ENCODE measurements at regions not wholly inside any gene's neighbourhood (a gene's known extent, or its start where the extent isn't known, plus 50 kb on each side); places are given as distances from the start of the nearest gene placed in this dataset.

DNA sequence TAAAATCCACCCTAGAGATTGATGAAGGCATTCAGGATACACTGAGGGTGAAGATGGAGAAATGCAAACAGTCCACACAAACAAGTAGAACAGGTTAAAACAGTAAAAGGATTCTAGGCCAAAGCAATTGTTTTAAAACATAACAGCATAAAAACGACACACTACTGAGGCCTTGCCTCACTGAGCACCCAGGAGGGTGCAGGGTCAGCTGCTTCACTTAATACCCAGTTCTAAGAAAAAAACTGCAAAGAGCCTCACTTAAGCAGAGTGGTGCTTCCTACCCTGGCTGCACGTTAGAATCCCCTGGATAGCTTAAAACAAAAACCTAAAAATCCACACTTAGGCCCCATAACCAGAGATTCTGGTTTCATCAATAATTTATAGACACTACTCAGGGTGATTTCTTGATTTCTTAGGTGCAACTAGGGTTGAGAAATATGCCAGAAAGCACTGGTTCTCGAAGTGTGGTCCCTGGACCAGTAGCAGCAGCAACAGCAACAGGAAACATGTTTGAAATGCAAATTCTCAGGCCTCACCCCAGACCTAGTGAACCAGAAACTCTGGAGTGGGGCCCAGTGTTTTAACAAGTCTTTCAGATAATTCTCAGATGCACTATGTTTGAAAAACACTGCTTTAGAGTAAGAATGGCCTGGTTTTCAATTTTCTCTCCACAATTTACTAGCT lies 279.1 kb downstream of the ZEB2 start:
- H3K4me3 ChIP-seq (replicated peaks; ENCODE audit: low read depth, low read length), result no peak overlapping the region
- TF ChIP-seq, protein P1, sequence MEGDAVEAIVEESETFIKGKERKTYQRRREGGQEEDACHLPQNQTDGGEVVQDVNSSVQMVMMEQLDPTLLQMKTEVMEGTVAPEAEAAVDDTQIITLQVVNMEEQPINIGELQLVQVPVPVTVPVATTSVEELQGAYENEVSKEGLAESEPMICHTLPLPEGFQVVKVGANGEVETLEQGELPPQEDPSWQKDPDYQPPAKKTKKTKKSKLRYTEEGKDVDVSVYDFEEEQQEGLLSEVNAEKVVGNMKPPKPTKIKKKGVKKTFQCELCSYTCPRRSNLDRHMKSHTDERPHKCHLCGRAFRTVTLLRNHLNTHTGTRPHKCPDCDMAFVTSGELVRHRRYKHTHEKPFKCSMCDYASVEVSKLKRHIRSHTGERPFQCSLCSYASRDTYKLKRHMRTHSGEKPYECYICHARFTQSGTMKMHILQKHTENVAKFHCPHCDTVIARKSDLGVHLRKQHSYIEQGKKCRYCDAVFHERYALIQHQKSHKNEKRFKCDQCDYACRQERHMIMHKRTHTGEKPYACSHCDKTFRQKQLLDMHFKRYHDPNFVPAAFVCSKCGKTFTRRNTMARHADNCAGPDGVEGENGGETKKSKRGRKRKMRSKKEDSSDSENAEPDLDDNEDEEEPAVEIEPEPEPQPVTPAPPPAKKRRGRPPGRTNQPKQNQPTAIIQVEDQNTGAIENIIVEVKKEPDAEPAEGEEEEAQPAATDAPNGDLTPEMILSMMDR (IDR thresholded peaks at IDR 0.05; ENCODE audit: low read depth, low read length, missing control alignments), result no peak
- no peak for DNase-seq (ENCODE audit: extremely low read depth, low read depth)

DNA sequence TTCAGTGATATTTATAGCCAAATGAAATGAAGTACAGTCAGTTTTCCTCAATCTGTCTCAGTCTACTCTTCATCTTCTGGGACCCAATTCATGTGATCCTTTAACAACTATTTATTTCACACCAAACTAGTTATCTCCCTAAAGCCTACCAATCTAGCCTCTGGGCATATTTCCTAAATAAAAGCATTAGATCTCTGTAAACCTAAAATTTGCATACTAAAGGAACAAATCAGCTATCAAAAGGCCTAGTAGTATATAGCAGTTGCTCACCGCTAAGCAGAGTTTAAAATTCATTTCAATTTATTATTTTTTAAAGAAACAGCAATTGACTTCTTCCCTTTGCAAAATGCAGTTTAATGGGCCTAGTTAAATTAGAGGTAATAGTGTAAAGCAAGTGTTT lies 280.2 kb downstream of the ZEB2 start:
- no peak for DNase-seq (ENCODE audit: extremely low read depth, low read depth)
- TF ChIP-seq, protein P1 (IDR thresholded peaks at IDR 0.05; ENCODE audit: low read depth, low read length, missing control alignments), result no peak
- no peak overlapping the region for H3K4me3 ChIP-seq (replicated peaks; ENCODE audit: low read depth, low read length)

DNA sequence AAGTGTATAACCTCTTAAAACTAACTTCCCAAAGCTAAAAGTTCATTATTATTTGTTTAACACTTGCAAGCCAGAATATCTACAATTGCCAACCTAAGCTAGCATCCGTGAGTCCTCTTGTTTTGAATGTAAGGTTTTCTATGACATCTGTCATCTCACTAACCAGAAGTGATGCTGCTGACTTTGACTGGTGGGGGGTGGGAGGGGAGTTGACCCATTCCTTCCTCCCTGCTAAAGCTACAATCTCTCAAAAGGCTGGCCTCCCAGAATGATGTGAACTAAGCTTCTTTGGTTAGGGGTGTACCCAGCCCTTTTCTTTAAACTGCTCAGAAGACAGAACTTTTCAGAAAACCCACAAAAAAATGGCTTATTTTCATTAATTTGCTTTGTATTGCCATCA lies 280.6 kb downstream of the ZEB2 start:
- no peak overlapping the region for H3K4me3 ChIP-seq (replicated peaks; ENCODE audit: low read depth, low read length)
- DNase-seq (ENCODE audit: extremely low read depth, low read depth), result no peak
- TF ChIP-seq, protein P1 (IDR thresholded peaks at IDR 0.05; ENCODE audit: low read depth, low read length, missing control alignments), result no peak

DNA sequence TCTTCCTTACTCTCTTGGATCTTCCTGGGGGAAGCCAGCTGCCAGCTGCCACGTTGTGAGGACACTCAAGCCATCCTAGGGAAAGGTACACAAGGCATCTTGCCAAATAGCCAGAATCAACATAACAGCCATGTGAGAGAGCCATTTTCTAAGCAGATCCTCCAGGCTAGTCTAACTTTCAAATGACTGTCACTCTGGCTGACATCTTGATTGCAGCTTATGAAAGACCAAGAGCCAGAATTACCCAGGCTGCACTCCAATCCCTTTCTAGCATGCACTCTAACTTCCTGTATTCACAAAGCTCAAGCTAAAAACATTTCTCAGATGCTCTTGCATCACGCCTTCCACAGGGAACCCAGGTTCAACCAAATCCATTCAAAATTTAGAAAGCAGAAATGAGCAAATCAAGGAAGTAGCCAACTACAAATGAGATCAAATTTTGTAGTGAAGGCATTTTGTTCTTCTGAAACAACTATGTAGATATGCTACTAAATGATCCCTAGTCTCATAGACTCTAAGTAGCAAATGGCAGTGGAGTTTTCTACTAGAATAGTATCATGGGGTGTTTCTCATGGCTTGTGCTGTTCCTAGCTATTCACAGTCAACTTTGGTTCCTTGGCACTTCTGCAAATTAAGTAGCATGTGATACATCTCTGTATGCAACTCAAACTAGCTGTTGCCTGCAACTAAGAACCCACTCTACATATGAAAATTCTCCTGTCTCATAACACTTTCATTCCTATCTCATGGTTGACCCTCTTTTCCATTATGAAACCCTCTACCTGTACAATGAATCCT lies 281.9 kb downstream of the ZEB2 start:
- no peak overlapping the region for H3K4me3 ChIP-seq (replicated peaks; ENCODE audit: low read depth, low read length)
- TF ChIP-seq, protein P1 (IDR thresholded peaks at IDR 0.05; ENCODE audit: low read depth, low read length, missing control alignments), result no peak
- no peak for DNase-seq (ENCODE audit: extremely low read depth, low read depth)

DNA sequence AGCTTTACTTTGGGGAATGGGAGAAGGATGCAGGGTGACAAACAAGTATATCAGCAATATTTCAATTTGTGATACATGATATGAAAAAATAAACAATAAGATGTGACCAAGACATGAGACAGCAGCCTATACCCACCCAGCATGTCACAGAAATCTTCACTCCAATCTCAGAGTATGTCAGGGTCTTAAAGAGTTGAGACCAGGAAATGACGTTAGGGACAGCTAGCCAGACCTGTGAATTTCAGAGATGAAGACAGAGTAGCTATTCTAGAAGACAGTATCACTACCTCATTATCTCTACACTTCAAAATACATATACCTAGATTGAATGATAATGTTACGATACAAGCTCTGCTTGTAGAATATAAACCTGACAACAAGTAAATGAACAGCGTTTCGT lies 282.8 kb downstream of the ZEB2 start:
- TF ChIP-seq, protein P1 (IDR thresholded peaks at IDR 0.05; ENCODE audit: low read depth, low read length, missing control alignments), result no peak
- no peak for DNase-seq (ENCODE audit: extremely low read depth, low read depth)
- no peak overlapping the region for H3K4me3 ChIP-seq (replicated peaks; ENCODE audit: low read depth, low read length)

DNA sequence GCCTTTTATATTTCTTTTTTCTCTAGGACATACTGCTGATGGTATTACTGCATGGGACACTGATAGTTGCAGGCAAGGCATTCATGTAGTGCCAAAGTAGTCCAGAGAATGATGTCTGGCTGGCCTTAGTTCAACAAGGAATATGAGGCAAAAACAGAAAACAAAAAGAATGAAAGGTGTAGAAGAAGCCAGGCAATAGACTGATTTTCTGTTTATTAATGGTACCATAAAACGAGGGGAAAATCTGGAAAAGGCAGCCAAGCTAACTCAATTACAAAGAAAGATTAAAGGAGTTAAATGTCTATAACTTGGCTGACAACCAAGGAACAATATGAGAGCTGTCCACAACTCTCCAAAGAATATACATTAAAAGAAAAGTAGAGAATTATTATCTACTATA lies 284.9 kb downstream of the ZEB2 start:
- TF ChIP-seq, protein P1 (IDR thresholded peaks at IDR 0.05; ENCODE audit: low read depth, low read length, missing control alignments), result no peak
- no peak overlapping the region for H3K4me3 ChIP-seq (replicated peaks; ENCODE audit: low read depth, low read length)
- no peak for DNase-seq (ENCODE audit: extremely low read depth, low read depth)
